HepG2 (cell line): ENCODE measurements at regions not wholly inside any gene's neighbourhood (a gene's known extent, or its start where the extent isn't known, plus 50 kb on each side); places are given as distances from the start of the nearest gene placed in this dataset.

ENCODE experiments used
- ATAC-seq: fragments of 200-7000 bp; cut with Tn5 transposase; 3 replicates; pipeline ENCODE4 v1.9.1; 2020; ENCODE audit warnings: mild to moderate bottlenecking, moderate library complexity
- BruUV-seq: library from RNA; stranded (reverse); fragments of 400-500 nt; replicated peaks from 2 replicates; lab custom pipeline; 2021; lab: Mats Ljungman, UMichigan
- CTCF ChIA-PET: fragments of 300-600 bp; formaldehyde crosslinking; extraction: SDS; loops from one replicate; lab custom pipeline; 2021; ENCODE audit warnings: low total read pairs, inconsistent platforms, low intra/inter-chr PET ratio; lab: Yijun Ruan, JAX
- POLR2A ChIA-PET: fragments of 350-600 bp; sonication (Branson Sonifier 250); formaldehyde crosslinking; loops from one replicate; lab custom pipeline; 2020; ENCODE audit warnings: antibody characterized with exemption, inconsistent platforms; lab: Yijun Ruan, JAX
- DNase-seq: peaks from one replicate; pipeline ENCODE4 v3.0.0-alpha.2; 2015; ENCODE audit warnings: low spot score
- FAIRE-seq: peaks from 3 replicates; lab custom pipeline; 2011; peaks lifted over from hg19 to GRCh38; lab: Jason Lieb, UNC
- H2AFZ ChIP-seq: one replicate; pipeline ENCODE4 v1.6.1; 2011; ENCODE audit warnings: low read length, inconsistent platforms
- H3K27ac ChIP-seq: fragments of 300-600 bp; 3 replicates; pipeline ENCODE4 v1.8.0; 2011; ENCODE audit warnings: mixed run types, mild to moderate bottlenecking, mixed read lengths, low read length, inconsistent platforms; ENCODE audit not compliant: insufficient read depth; ENCODE audit errors: extremely low read length
- H3K27me3 ChIP-seq, 2 experiments: fragments of 200-600 bp in 1 of 2; 2 replicates in 1 of 2; 3 replicates in 1 of 2; pipeline versions ENCODE4 v1.6.0 to v1.8.0; 2011; ENCODE audit warnings: low read length in 2 of 2, mild to moderate bottlenecking in 2 of 2, moderate library complexity in 2 of 2, inconsistent platforms in 1 of 2; ENCODE audit not compliant: insufficient read depth in 2 of 2, control insufficient read depth in 1 of 2
- H3K36me3 ChIP-seq, 2 experiments: fragments of 200-600 bp in 1 of 2; replicated peaks in 1 of 2; 2 replicates in 1 of 2; 3 replicates in 1 of 2; pipeline versions ENCODE4 v1.5.1 to v1.8.0; 2011; ENCODE audit warnings: low read length in 2 of 2, inconsistent platforms in 1 of 2; ENCODE audit not compliant: insufficient read depth in 2 of 2, control insufficient read depth in 1 of 2
- H3K4me1 ChIP-seq: 2 replicates; pipeline ENCODE4 v1.5.1; 2012; ENCODE audit warnings: low read length, inconsistent platforms; ENCODE audit not compliant: insufficient read depth
- H3K4me2 ChIP-seq: 2 replicates; pipeline ENCODE4 v1.6.0; 2011; ENCODE audit warnings: low read depth, low read length, inconsistent platforms
- H3K4me3 ChIP-seq, 3 experiments: fragments of 200-600 bp in 1 of 3; sonication (generic), shearing (Covaris generic) in 1 of 3; replicated peaks in 1 of 3; 2 replicates each; pipeline ENCODE4 v1.5.1; 2011 to 2016; ENCODE audit warnings: low read length in 3 of 3, inconsistent platforms in 2 of 3, low read depth in 2 of 3, mild to moderate bottlenecking in 2 of 3, control low read depth in 1 of 3, mixed read lengths in 1 of 3; ENCODE audit not compliant: insufficient read depth in 1 of 3
- H3K79me2 ChIP-seq: one replicate; pipeline ENCODE4 v1.6.1; 2011; ENCODE audit warnings: low read length, inconsistent platforms; ENCODE audit not compliant: insufficient read depth
- H3K9ac ChIP-seq: 2 replicates; pipeline ENCODE4 v1.6.0; 2011; ENCODE audit warnings: mild to moderate bottlenecking, low read depth, low read length, inconsistent platforms; ENCODE audit not compliant: insufficient read depth
- H3K9me3 ChIP-seq: 2 replicates; pipeline ENCODE4 v1.5.1; 2012; ENCODE audit warnings: mild to moderate bottlenecking, low read length
- H4K20me1 ChIP-seq: 2 replicates; pipeline ENCODE4 v1.6.0; 2011; ENCODE audit warnings: inconsistent platforms, mild to moderate bottlenecking, low read length, moderate library complexity; ENCODE audit not compliant: insufficient read depth
- HHEX ChIP-seq: IDR thresholded peaks from 2 replicates; pipeline ENCODE4 v1.6.1; 2016; ENCODE audit warnings: control low read depth
- SP1 ChIP-seq, 2 experiments: fragments of 450-650 bp in 1 of 2; sonication (generic) in 1 of 2; formaldehyde crosslinking in 1 of 2; IDR thresholded peaks; 2 replicates each; pipeline versions ENCODE4 v1.4.0 to v1.6.1; 2016 to 2020; ENCODE audit warnings: missing genetic modification reagents in 1 of 2
- ZNF232 ChIP-seq: sonication (generic); formaldehyde crosslinking; IDR thresholded peaks from 2 replicates; pipeline ENCODE4 v1.4.0; 2020; ENCODE audit warnings: missing genetic modification reagents, borderline replicate concordance
- ZSCAN9 ChIP-seq: IDR thresholded peaks from 2 replicates; pipeline ENCODE4 v1.6.1; 2016; ENCODE audit warnings: borderline replicate concordance
- WGBS: methylation state at CpG from one replicate; pipeline ENCODE4 v1.1.6; 2017; ENCODE audit warnings: low lambda C conversion rate; 5-methylcytosine and 5-hydroxymethylcytosine counted together
- in situ Hi-C: cut with HindIII; loops from 2 replicates; pipeline ENCODE4 v1.10.0; 2017; ENCODE audit warnings: low pct_unique_long_range_greater_than_20kb; ENCODE audit not compliant: extremely low pct_ligation_motif_present
- intact Hi-C: fragments of 100-400 bp; cut with micrococcal nuclease; formaldehyde crosslinking; loops from one replicate; pipeline ENCODE4 v1.10.0; 2022; ENCODE audit not compliant: unreplicated experiment
- TF ChIP-seq, protein P1 (sequence below): sonication (generic); formaldehyde crosslinking; IDR thresholded peaks from 2 replicates; pipeline ENCODE4 v1.4.0; 2020; ENCODE audit warnings: missing genetic modification reagents, borderline replicate concordance
- TF ChIP-seq, protein P2 (sequence below): sonication (generic); formaldehyde crosslinking; IDR thresholded peaks from 2 replicates; pipeline ENCODE4 v1.5.0; 2020; ENCODE audit warnings: missing genetic modification reagents
- TF ChIP-seq, protein P3 (sequence below): sonication (generic); formaldehyde crosslinking; IDR thresholded peaks from 2 replicates; pipeline ENCODE4 v1.4.0; 2020; ENCODE audit warnings: mild to moderate bottlenecking, missing genetic modification reagents

DNA sequence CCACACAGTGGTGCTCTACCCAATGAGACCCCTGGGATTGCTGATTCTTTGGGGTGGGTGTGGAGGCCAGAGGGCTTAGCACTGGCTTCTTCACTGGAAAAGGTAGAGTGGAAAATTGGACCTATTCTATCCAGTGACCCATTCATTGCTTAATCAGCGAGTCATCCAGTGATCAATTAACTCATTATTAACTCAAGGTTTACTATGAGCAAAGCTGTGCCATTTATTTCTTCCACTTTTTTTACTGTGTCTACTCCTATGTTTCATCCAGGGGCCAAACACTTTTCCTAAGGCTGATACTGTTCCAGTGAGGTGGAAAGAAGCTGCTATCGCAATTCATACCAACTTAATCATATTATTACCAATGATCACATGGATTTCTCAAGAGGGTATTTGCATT, 363.9 kb downstream of the RPS6KC1 start (continued):
- TF ChIP-seq, protein P1, sequence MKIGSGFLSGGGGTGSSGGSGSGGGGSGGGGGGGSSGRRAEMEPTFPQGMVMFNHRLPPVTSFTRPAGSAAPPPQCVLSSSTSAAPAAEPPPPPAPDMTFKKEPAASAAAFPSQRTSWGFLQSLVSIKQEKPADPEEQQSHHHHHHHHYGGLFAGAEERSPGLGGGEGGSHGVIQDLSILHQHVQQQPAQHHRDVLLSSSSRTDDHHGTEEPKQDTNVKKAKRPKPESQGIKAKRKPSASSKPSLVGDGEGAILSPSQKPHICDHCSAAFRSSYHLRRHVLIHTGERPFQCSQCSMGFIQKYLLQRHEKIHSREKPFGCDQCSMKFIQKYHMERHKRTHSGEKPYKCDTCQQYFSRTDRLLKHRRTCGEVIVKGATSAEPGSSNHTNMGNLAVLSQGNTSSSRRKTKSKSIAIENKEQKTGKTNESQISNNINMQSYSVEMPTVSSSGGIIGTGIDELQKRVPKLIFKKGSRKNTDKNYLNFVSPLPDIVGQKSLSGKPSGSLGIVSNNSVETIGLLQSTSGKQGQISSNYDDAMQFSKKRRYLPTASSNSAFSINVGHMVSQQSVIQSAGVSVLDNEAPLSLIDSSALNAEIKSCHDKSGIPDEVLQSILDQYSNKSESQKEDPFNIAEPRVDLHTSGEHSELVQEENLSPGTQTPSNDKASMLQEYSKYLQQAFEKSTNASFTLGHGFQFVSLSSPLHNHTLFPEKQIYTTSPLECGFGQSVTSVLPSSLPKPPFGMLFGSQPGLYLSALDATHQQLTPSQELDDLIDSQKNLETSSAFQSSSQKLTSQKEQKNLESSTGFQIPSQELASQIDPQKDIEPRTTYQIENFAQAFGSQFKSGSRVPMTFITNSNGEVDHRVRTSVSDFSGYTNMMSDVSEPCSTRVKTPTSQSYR (CRISPR knock-in tag) = no peak
- TF ChIP-seq HHEX = no peak
- no peak for TF ChIP-seq SP1 (IDR thresholded peaks at IDR 0.05)
- no peak for TF ChIP-seq SP1 (CRISPR knock-in tag; IDR thresholded peaks at IDR 0.05)
- TF ChIP-seq ZSCAN9 (CRISPR knock-in tag) = no peak
- TF ChIP-seq, protein P2, sequence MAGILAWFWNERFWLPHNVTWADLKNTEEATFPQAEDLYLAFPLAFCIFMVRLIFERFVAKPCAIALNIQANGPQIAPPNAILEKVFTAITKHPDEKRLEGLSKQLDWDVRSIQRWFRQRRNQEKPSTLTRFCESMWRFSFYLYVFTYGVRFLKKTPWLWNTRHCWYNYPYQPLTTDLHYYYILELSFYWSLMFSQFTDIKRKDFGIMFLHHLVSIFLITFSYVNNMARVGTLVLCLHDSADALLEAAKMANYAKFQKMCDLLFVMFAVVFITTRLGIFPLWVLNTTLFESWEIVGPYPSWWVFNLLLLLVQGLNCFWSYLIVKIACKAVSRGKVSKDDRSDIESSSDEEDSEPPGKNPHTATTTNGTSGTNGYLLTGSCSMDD (CRISPR knock-in tag) = no peak

DNA sequence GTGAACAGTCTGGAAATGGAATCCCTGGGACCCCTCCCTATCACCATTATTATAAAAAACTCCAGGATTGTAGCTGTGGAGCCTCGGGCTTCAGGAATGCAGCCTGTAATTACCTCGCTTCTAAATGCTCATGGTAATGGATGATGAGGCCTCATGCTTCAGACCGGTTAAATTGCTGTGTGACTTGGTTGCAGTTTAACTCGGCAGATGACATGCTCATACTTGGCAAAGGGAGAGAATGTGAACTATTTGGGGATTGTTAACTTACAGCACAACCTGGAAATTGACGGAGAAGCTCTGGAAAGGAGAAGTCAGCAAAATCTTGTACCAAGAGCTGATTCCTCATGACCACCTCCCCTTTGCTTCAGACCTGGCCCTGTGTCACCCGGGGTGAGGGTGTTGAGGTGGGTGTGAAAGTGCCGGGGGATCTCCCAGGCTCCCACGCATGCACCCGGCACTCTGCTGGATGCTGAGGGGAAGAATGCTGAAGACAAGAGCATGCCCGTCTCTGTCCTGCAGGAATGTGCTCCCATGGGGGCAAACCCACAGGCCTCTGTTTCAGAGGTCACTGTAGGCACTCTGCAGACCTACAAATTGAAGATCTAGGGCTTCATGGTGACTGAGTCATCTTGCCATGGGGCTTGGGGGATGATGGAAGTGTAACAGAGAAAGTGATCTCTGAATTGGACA, 364.8 kb downstream of the RPS6KC1 start:
- 42% methylated on average over 5 of the region's 10 CpGs for WGBS
- no peak overlapping the region for H3K4me2 ChIP-seq
- no peak for DNase-seq
- no peak overlapping the region for H2AFZ ChIP-seq
- peak; percentile 75; the same call in 1 of the 2 replicates for TF ChIP-seq ZNF232
- TF ChIP-seq, protein P3, sequence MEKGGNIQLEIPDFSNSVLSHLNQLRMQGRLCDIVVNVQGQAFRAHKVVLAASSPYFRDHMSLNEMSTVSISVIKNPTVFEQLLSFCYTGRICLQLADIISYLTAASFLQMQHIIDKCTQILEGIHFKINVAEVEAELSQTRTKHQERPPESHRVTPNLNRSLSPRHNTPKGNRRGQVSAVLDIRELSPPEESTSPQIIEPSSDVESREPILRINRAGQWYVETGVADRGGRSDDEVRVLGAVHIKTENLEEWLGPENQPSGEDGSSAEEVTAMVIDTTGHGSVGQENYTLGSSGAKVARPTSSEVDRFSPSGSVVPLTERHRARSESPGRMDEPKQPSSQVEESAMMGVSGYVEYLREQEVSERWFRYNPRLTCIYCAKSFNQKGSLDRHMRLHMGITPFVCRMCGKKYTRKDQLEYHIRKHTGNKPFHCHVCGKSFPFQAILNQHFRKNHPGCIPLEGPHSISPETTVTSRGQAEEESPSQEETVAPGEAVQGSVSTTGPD = no peak
- ChIA-PET CTCF (no interaction called here), POLR2A (no interaction called here)
- H4K20me1 ChIP-seq = no peaks in the 10 kb centered on the region
- H3K4me1 ChIP-seq = peaks cover 38% of the 10 kb centered on the region
- no peaks in the 10 kb centered on the region for H3K27me3 ChIP-seq
- intact Hi-C loops = no loop called here
- no peak overlapping the region for H3K4me3 ChIP-seq
- no peak overlapping the region for H3K27ac ChIP-seq
- no peaks in the 10 kb centered on the region for H3K36me3 ChIP-seq
- no peak overlapping the region for H3K9ac ChIP-seq
- FAIRE-seq = peak; percentile 12
- no peak; the same call in 2 of the 3 replicates for ATAC-seq
- in situ Hi-C loops = loop anchor here (5.0 kb wide), 1 partner anchor 174 kb away; no protein-coding TSS in a partner anchor
- no peaks in the 10 kb centered on the region for H3K79me2 ChIP-seq
- 0 out of 2 replicates have a peak, but pooled peaks cover under 1% of the 10 kb centered on the region for H3K9me3 ChIP-seq
- no TSS peak for BruUV-seq
